GM12878 (cell line): ENCODE measurements at regions not wholly inside any gene's neighbourhood (a gene's known extent, or its start where the extent isn't known, plus 50 kb on each side); places are given as distances from the start of the nearest gene placed in this dataset.

Experiments used
- ATAC-seq: fragments of 200-7000 bp; cut with Tn5 transposase; 3 replicates; pipeline ENCODE4 v1.9.1; 2020; ENCODE audit warnings: mild to moderate bottlenecking, moderate library complexity
- BruUV-seq: library from RNA; stranded (reverse); fragments of 400-500 nt; replicated peaks from 2 replicates; lab custom pipeline; 2021; lab: Mats Ljungman, UMichigan
- CTCF ChIA-PET: fragments of 300-600 bp; sonication (Branson Sonifier 250); formaldehyde crosslinking; extraction: SDS; loops from one replicate; lab custom pipeline; 2021; ENCODE audit warnings: inconsistent platforms; lab: Yijun Ruan, JAX
- POLR2A ChIA-PET: fragments of 350-600 bp; formaldehyde crosslinking; extraction: SDS; loops from one replicate; lab custom pipeline; 2021; ENCODE audit warnings: inconsistent platforms; lab: Charles Lee
- RAD21 ChIA-PET: fragments of 300-600 bp; sonication (Branson Sonifier 250); formaldehyde crosslinking; loops from one replicate; lab custom pipeline; 2023; ENCODE audit warnings: antibody characterized with exemption; ENCODE audit not compliant: unreplicated experiment; lab: Charles Lee
- SMC1A ChIA-PET: fragments of 300-600 bp; sonication (Branson Sonifier 250); formaldehyde crosslinking; loops from one replicate; lab custom pipeline; 2023; ENCODE audit not compliant: unreplicated experiment, uncharacterized antibody; lab: Charles Lee
- DNase-seq: peaks from one replicate; pipeline ENCODE4 v3.0.0-alpha.2; 2011; ENCODE audit warnings: low read depth, low spot score
- FAIRE-seq: peaks from 3 replicates; lab custom pipeline; 2011; peaks lifted over from hg19 to GRCh38; lab: Jason Lieb, UNC
- H2AFZ ChIP-seq: 2 replicates; pipeline ENCODE4 v1.6.0; 2011; ENCODE audit warnings: low read depth, low read length, control low read depth; ENCODE audit not compliant: control insufficient read depth
- H3K27ac ChIP-seq: 2 replicates; pipeline ENCODE4 v1.5.1; 2011; ENCODE audit warnings: control low read depth; ENCODE audit not compliant: control insufficient read depth, insufficient read depth
- H3K27me3 ChIP-seq, 2 experiments: replicated peaks in 1 of 2; 2 replicates each; pipeline versions ENCODE4 v1.6.0 to v1.6.1; 2011; ENCODE audit warnings: low read length in 1 of 2; ENCODE audit not compliant: control insufficient read depth in 2 of 2, insufficient read depth in 2 of 2
- H3K36me3 ChIP-seq, 2 experiments: 2 replicates each; pipeline ENCODE4 v1.5.1; 2011; ENCODE audit warnings: low read length in 1 of 2; ENCODE audit not compliant: control insufficient read depth in 2 of 2, insufficient read depth in 2 of 2
- H3K4me1 ChIP-seq: 2 replicates; pipeline ENCODE4 v1.6.1; 2011; ENCODE audit warnings: mild to moderate bottlenecking, low read length, moderate library complexity, mixed read lengths; ENCODE audit not compliant: control insufficient read depth, insufficient read depth
- H3K4me2 ChIP-seq: 2 replicates; pipeline ENCODE4 v1.6.0; 2011; ENCODE audit warnings: control low read depth; ENCODE audit not compliant: control insufficient read depth, insufficient read depth
- H3K4me3 ChIP-seq: fragments of 200-600 bp; sonication (generic); 2 replicates; pipeline ENCODE4 v1.5.1; 2016
- H3K79me2 ChIP-seq: 2 replicates; pipeline ENCODE4 v1.6.0; 2011; ENCODE audit warnings: low read length; ENCODE audit not compliant: control insufficient read depth, insufficient read depth
- H3K9ac ChIP-seq: 2 replicates; pipeline ENCODE4 v1.8.0; 2011; ENCODE audit warnings: low read length, control low read depth, mixed read lengths; ENCODE audit not compliant: control insufficient read depth, insufficient read depth
- H3K9me3 ChIP-seq: replicated peaks from 3 replicates; pipeline ENCODE4 v1.5.1; 2011; ENCODE audit warnings: mild to moderate bottlenecking, low read length; ENCODE audit not compliant: control insufficient read depth, insufficient read depth
- H4K20me1 ChIP-seq: 2 replicates; pipeline ENCODE4 v1.6.0; 2011; ENCODE audit not compliant: control insufficient read depth, insufficient read depth
- BACH1 ChIP-seq: fragments of 450-650 bp; IDR thresholded peaks from 2 replicates; pipeline ENCODE4 v1.6.1; 2017; ENCODE audit warnings: mild to moderate bottlenecking, borderline replicate concordance
- NFXL1 ChIP-seq: fragments of 450-650 bp; IDR thresholded peaks from 2 replicates; pipeline ENCODE4 v1.6.1; 2017; ENCODE audit warnings: antibody characterized with exemption, mild to moderate bottlenecking, borderline replicate concordance
- NKRF ChIP-seq: fragments of 450-650 bp; conservative IDR thresholded peaks from 2 replicates; pipeline ENCODE4 v1.6.1; 2017; ENCODE audit warnings: mild to moderate bottlenecking, moderate library complexity
- SIN3A ChIP-seq: IDR thresholded peaks from 2 replicates; pipeline ENCODE4 v1.6.1; 2012; ENCODE audit warnings: low read depth, low read length, improper control_type of control experiment
- USF1 ChIP-seq: IDR thresholded peaks from 2 replicates; pipeline ENCODE4 v1.6.1; 2011; ENCODE audit warnings: borderline replicate concordance, low read depth, mild to moderate bottlenecking, moderate library complexity, mixed read lengths, low read length; ENCODE audit not compliant: insufficient read depth; ENCODE audit errors: extremely low read length
- ZNF207 ChIP-seq: fragments of 450-650 bp; IDR thresholded peaks from 2 replicates; pipeline ENCODE4 v1.6.1; 2014; ENCODE audit warnings: antibody characterized with exemption, mild to moderate bottlenecking, borderline replicate concordance
- WGBS: methylation state at CpG from one replicate; pipeline ENCODE4 v1.1.6; 2016; ENCODE audit warnings: low lambda C conversion rate; ENCODE audit not compliant: insufficient replicate concordance, insufficient coverage; ENCODE audit errors: missing lambda C conversion rate; 5-methylcytosine and 5-hydroxymethylcytosine counted together
- in situ Hi-C: fragments of 300-500 bp; cut with MboI; formaldehyde crosslinking; loops from 9 replicates; pipeline ENCODE4 v1.14.3; 2018; ENCODE audit warnings: mixed read lengths
- intact Hi-C: fragments of 100-400 bp; cut with micrococcal nuclease; formaldehyde crosslinking; loops from one replicate; pipeline ENCODE4 v1.14.2; 2022; ENCODE audit not compliant: unreplicated experiment

- SMC1A ChIA-PET = no interaction called here
- Histone ChIP-seq H3K79me2 (no peaks in the 10 kb centered on the region), H3K9ac (no peak overlapping the region), H3K27me3 (no peaks in the 10 kb centered on the region), H4K20me1 (no peaks in the 10 kb centered on the region), H3K4me1 (no peaks in the 10 kb centered on the region), H3K4me3 (no peak overlapping the region), H2AFZ (no peak overlapping the region), H3K4me2 (no peak overlapping the region), H3K27ac (no peak overlapping the region), H3K9me3 (no peaks in the 10 kb centered on the region), H3K36me3 (no peaks in the 10 kb centered on the region)
- no peak for ATAC-seq
- in situ Hi-C loops = no loop called here
- CTCF ChIA-PET = no interaction called here
- TF ChIP-seq USF1 = no peak
- TF ChIP-seq ZNF207 = no peak
- TF ChIP-seq BACH1 = no peak
- POLR2A ChIA-PET = no interaction called here
- 0% methylated on average over 2 of the region's 2 CpGs for WGBS
- FAIRE-seq = no peak
- intact Hi-C loops = no loop called here
- DNase-seq = no peak
- RAD21 ChIA-PET = no interaction called here
- no TSS peak for BruUV-seq
Measured at GRCh38 chr4:31788676-31789075, 1068.5 kb downstream of the PCDH7 start.

GRCh38 chr4:31791666-31792065, 1071.5 kb downstream of the PCDH7 start:
- Histone ChIP-seq H3K9me3 (no peaks in the 10 kb centered on the region), H4K20me1 (no peaks in the 10 kb centered on the region), H2AFZ (no peak overlapping the region), H3K9ac (no peak overlapping the region), H3K4me3 (no peak overlapping the region), H3K27ac (no peak overlapping the region), H3K4me2 (no peak overlapping the region), H3K4me1 (no peaks in the 10 kb centered on the region), H3K79me2 (no peaks in the 10 kb centered on the region), H3K36me3 (no peaks in the 10 kb centered on the region), H3K27me3 (no peaks in the 10 kb centered on the region)
- RAD21 ChIA-PET = no interaction called here
- POLR2A ChIA-PET = no interaction called here
- CTCF ChIA-PET = interaction anchor here (1.3 kb wide), 1 partner anchor 53 kb away, joined by 4 read pairs; no protein-coding TSS in a partner anchor
- in situ Hi-C loops = no loop called here
- BruUV-seq = no TSS peak
- SMC1A ChIA-PET = no interaction called here
- ATAC-seq = no peak
- TF ChIP-seq NKRF = no peak
- no peak for TF ChIP-seq SIN3A
- no peak for TF ChIP-seq NFXL1
- 0% methylated on average over 1 of the region's 1 CpG for WGBS
- no peak for DNase-seq
- no peak for FAIRE-seq
- intact Hi-C loops = no loop called here
